K562 (cell line): ENCODE measurements at regions not wholly inside any gene's neighbourhood (a gene's known extent, or its start where the extent isn't known, plus 50 kb on each side); places are given as distances from the start of the nearest gene placed in this dataset.

Experiments
- CTCF ChIP-seq, 3 experiments: IDR thresholded peaks in 2 of 3; conservative IDR thresholded peaks in 1 of 3; 2 replicates each; pipeline ENCODE4 v1.5.1; 2011 to 2012; ENCODE audit warnings: low read length in 3 of 3, mild to moderate bottlenecking in 3 of 3, control low read depth in 2 of 3, improper control_type of control experiment in 1 of 3, inconsistent platforms in 1 of 3, low read depth in 1 of 3, mixed read lengths in 1 of 3, moderate library complexity in 1 of 3; ENCODE audit not compliant: insufficient read depth in 2 of 3
- HDGF ChIP-seq: fragments of 450-650 bp; IDR thresholded peaks from 2 replicates; pipeline ENCODE4 v1.6.1; 2016
- PRMT5 ChIP-seq: sonication (generic); formaldehyde crosslinking; IDR thresholded peaks from 2 replicates; pipeline ENCODE4 v1.5.0; 2020; ENCODE audit warnings: missing genetic modification reagents
- REST ChIP-seq, 2 experiments: fragments of 450-650 bp; formaldehyde crosslinking in 1 of 2; IDR thresholded peaks; 2 replicates each; pipeline versions ENCODE4 v1.4.0 to v1.6.1; 2014 to 2020; ENCODE audit warnings: mild to moderate bottlenecking in 2 of 2, borderline replicate concordance in 1 of 2, low read depth in 1 of 2
- SNIP1 ChIP-seq: fragments of 450-650 bp; IDR thresholded peaks from 2 replicates; pipeline ENCODE4 v1.7.1; 2017; ENCODE audit warnings: low read depth, mild to moderate bottlenecking
- ZNF589 ChIP-seq: fragments of 200-800 bp; sonication (Bioruptor generic); IDR thresholded peaks from 2 replicates; pipeline ENCODE4 v1.6.1; 2016; ENCODE audit warnings: low read depth, missing genetic modification characterization, missing compliant biosample characterization

GRCh38 chr4:125760956-125761355 is 446.2 kb downstream of the FAT4 start:
- TF ChIP-seq HDGF (no peak), PRMT5 (CRISPR knock-in tag) (no peak), CTCF (IDR thresholded peaks at IDR 0.05 in 2 of 3, conservative IDR thresholded peaks at IDR 0.05 in 1 of 3; ENCODE audit: insufficient read depth in 2 of 3, low read depth in 1 of 3, low read length in 3 of 3) (no peak), REST (IDR thresholded peaks at IDR 0.05; ENCODE audit: borderline replicate concordance) (no peak), REST (CRISPR knock-in tag; IDR thresholded peaks at IDR 0.05; ENCODE audit: low read depth) (no peak), ZNF589 (CRISPR knock-in tag) (no peak), SNIP1 (no peak)
